Renal cortex interstitium (tissue), 11 donors: ENCODE measurements at regions not wholly inside any gene's neighbourhood (a gene's known extent, or its start where the extent isn't known, plus 50 kb on each side); places are given as distances from the start of the nearest gene placed in this dataset.

Source experiments
- DNase-seq, 11 donors: peaks; one replicate each; pipeline ENCODE4 v3.0.0-alpha.2; 2013; ENCODE audit warnings: low read depth in 9 of 11, low spot score in 4 of 11; ENCODE audit errors: extremely low read depth in 1 of 11

DNA sequence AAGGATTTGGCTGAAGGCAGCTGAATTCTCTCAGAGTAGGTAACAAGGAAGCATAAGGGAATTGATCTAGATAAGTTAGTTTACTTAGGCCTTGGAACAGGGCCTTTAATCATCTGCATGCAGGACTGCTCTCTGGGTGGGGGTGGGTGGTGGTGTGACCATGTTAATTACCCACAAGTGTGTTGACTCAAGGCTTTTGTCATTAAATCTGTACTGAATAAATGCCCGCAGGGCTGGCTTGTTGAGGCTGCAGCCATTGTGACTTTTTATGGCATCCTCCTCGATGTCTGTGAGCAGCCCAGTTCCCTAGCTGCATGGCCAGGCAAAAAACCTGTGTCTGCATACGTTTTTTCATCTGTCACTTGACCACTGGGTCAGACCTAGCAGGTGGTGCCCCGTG lies 63.5 kb upstream of the ASCC3 start:
- no peak for DNase-seq

DNA sequence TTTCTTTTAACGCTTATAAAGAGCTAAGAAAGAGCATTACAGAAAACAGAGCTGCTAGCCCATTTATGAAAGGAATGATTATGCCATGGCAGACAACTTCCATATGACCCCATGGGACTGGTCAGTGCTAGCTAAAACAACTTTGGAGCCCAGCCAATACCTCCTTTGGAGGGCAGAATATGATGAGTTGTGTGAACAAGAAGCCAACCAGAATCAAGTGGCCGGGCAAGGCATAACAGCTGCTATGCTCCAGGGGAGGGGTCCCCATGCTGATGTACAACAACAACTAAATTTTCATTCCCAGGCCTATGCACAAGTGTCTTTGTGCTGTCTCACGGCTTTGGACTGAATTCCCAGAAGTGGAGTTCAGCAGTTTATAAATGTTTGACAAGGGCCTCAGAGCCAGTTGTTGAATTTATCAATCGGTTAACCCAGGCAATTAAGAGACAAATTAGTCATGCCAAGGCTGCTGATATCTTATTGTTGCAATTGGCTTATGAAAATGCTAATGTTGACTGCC lies 65.0 kb upstream of the ASCC3 start:
- DNase-seq, result no peak

DNA sequence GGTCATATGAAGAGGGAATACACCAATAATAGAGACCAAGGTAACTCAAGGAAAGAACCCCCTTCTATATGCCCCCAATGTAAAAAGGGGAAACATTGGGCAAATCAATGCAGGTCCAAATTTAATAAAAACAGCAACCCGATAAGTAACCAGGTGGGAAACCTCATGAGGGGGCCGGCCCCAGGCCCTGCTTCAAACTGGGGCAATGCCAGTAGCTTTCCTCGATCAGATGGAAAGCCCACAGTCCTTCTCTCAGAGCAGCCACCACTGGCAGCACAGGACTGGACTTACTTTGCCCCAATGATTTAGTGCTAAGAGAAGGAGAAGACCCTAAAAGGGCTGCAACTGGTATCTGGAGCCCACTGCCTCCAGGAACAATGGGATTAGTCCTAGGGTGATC lies 65.6 kb upstream of the ASCC3 start:
- no peak for DNase-seq

DNA sequence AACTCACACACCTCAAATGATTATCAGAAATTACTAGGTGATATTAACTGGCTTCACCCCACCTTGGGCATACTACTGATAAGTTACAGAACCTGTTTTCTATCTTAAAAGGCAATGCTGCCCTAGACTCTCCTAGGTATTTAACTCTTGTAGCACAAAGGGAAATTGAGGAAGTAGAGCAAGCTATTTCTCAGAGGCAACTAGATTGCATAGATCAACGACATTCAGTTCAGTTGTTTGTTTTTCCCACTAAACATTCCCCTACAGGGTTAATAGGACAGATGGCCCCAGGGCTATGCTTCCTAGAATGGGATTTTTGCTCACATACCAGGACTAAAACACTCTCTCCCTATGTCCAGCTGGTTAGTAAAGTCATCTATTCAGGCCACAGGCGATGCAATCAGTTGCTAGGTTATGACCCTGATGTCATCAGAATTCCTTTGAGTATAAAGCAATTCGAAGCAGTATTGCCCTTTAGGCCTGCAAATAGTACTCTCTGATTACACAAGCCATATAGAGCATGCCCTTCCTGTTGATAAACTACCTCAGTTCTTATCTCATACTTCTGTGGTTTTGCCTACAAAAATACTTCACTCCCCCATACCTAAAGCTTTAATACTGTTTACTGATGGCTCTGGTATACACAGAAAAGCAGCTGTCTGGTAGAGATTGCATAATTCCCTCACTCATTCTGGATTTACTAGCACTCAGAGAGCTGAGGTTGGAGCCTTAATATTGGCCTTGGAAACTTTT lies 67.4 kb upstream of the ASCC3 start:
- DNase-seq, result no peak

DNA sequence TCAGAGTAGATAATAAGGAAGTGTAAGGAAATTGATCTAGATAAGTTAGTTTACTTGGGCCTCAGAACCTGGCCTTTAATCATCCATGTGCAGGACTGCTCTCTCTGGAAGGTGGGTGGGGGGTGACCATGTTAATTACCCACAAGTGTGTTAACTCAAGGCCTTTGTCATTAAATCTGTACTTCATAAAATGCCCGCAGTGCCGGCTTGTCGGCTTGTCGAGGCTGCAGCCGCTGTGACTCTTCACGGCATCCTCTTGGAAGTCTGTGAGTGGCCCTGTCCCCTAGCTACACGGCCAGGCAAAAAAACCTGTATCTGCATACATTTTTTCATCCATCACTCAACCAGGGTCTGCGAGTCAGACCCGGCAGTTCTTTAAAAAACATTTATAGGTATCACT lies 70.9 kb upstream of the ASCC3 start:
- no peak for DNase-seq

DNA sequence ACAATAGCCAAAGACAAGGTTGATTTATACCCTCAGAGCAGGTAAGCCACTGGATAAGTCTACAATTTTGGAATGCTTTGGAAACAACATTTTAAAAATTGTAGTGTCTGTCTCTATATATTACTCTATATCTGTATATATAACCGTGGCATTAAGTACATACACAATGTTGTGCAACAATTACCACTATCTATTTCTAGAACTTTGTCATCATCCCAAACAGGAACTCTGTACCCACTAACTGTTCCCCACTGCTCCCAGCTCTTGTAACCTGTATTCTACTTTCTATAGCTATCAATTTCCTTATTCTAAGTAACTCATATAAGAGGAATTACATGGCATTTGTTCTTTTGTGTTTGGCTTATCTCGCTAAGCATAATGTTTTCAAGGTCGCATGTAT lies 78.2 kb upstream of the ASCC3 start:
- no peak for DNase-seq

DNA sequence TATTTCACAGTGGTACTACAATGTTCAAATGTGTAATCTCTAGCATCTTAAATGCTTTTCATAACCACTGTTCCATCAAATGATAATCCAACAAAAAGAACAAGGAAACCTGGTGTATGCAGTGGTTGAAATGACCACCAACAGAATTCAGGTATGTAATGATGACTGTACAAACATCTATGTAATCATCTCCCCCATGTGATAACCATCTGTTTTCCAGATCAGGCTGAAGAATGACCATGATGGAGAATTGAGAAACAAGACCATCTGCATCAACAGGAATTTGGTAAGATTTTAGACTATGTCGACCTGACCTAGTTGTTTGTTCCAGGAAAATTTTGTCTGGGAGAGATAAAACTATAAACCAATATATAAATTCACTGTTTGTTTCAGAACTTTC lies 81.3 kb upstream of the ASCC3 start:
- no peak for DNase-seq

DNA sequence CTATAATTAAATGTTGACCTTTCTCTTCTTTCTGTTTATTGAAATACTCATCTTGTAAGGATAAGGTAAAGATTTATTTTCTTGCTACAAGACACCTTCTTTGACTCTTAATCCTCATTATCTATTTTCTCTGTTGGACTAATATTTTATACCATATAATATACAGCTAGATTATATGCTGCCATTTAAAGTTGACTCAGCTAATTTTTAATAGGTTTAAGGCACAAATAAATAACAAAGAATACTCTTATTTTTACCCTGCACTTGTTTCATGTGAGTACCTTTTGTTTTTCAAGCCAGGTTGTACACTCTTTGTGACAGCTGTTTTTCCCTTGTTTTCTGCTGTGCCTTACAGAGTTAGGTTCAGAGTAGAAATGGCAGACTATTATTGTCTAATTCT lies 83.9 kb upstream of the ASCC3 start:
- no peak for DNase-seq

DNA sequence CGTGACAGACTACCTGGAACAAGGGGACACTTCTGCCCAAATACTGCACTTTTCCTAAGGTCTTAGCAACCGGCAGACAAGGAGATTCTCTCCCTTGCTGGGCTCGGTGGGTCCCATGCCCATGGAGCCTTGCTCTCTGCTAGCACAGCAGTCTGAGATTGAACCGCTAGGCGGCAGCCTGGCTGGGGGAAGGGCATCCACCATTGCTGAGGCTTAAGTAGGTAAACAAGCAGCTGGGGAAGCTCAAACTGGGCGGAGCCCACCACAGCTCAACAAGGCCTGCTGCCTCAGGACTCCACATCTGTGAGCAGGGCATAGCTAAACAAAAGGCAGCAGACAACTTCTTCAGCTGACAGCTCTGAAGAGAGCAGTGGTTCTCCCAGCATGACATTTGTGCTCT lies 87.8 kb upstream of the ASCC3 start:
- DNase-seq, result no peak

DNA sequence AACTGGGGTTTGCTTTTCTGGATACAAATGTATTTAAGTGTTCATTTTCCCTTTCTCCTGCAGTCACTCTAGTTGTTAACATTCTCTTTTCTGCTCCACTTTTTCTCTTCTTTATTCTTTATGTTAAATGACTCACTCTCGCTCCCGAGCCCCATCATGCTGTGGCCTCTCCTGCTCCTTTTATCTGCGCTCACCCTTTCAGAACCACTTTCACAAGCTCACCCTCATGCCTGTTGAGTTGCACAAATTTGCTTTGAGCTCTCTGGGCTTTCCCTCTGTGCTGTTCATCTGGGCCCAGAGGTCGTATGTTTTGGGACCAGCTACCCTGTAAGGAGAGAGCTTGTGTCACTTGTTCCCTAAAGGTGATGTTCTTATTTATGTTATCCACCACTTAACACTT lies 98.1 kb upstream of the ASCC3 start:
- no peak for DNase-seq

DNA sequence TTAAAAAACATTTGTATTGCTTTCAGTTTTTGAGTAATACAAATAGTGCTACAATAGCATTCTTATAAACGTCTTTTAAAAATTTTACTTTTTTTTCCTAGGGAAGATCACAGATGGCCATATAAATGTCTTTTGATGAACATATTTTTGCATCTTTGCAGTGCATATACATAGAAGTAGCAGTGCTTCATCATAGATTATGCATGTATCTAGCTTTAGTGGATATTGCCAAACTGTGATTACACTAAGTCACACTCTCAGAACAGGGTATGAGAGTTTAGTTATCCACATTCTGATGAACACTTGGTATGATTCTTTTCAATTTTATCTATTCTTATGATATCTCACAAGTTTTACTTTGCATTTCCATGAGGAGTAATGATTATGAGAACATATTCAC lies 99.8 kb upstream of the ASCC3 start:
- no peak for DNase-seq

DNA sequence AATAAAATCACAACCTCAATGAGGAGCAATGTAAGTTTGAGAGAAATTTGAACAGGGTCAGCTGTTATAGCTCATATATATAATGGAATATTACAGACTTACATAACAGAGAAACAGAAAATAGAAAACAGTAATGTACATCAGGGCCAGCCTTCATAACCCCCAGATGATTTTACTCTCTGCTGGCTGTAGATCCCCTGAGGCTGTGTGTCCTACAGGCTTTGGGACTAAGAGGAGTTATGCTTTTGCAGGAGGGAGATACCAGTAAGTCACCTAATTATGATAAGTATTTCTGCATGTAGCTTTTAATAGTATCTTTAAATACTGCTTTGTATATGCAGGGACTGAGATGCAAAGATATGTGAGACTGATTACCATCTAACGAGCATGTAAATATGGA lies 105.8 kb upstream of the ASCC3 start:
- DNase-seq, result no peak

DNA sequence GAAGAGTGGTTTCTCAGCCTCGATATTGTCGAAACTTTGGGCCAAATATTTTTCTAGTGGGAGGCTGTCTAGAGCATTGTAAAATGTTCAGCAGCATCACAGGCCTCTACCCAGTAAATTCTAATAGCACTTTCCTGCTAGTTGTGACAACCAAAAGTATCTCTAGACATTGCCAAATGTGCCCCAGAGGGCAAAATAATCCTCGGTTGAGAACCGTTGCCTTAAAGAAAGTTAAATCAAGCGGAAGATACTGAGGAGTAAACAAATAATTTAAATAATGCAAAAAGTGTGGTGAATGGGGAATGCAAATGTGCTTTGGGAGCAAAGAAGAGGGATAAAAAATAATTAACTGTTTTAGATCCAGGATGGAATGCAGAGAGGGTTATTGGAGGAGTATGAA lies 106.4 kb upstream of the ASCC3 start:
- no peak for DNase-seq

DNA sequence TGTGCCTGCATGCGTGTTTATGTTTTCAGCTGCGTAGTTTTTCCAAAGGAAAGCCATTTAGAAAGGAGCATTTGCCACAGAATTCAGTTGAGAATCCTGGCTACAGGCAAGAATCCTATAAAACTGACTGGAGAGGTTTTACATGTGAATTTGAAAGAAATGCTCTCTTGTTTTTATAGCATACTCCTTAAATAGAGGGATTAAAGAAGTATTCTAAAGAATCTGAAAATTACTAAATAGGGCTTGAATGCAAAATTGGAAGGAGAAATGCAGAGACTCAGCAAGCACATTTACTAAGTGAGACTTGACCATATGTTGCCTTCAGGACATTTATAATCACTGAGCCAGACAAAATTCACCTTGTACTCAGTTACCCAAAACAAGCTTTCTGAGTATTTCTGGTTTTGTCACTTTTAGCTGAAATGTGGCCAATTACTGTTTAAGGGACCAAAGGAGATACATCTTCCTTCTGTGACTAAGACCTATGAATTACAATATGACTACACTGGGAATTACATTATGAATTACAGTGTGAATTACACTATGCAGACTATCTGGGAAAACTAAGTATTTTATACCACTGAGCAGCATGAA lies 107.4 kb upstream of the ASCC3 start:
- DNase-seq, result no peak

DNA sequence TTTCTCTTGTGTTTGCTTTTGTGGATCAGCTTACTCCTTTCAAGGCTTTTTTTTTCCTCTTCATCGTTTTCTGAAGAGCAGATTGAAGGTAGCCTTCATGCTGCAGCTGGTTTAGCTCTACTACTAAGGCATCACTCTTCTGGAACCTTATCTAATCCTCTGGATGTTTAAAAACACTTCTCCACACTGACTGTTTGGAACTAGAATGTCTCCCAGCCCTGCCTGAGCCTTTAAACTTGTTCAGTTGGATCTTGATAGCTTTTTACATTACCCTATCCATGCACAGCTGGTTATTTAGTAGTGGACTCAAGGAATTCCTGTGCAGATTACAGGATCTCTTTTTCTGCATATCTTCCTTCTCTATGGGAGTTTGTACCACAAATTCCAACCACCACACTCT lies 108.9 kb upstream of the ASCC3 start:
- no peak for DNase-seq

DNA sequence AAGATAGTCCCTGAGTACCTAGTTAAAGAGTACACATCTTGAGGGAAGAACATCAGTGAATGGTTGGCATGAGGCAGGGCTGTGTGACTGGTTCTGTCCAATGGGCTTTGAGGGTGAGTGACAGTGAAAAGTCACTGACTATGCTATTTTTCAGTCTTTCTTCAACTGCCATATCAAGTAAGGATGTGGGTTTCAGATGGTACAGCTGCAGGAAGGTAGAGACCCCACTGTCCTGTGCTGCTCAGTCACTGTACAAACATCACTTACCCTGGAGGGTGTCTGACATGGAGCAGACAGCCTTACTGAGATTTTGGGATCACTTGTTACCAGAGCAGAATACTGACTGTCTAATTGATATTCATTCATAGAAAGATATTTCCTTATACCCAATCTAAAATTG lies 115.3 kb upstream of the ASCC3 start:
- DNase-seq, result no peak

DNA sequence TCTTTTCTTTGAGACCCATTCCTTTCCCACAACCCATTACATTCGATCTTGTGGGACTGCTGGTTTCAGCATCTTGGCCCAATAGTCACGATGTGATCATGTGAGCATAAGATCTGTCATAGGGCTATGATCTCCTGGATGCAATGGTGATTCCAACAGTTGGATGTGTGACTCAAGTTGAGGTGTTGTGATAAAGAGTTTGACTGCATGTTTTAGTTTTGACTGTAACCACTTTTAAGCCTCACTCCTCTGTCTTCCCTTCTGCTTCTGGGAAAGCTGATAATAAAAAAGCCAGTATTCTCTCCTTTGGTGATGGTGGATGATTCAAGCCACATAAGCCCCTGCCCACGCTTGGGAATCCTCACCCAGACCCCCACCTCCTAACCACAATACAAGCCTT lies 117.0 kb upstream of the ASCC3 start:
- DNase-seq, result no peak

DNA sequence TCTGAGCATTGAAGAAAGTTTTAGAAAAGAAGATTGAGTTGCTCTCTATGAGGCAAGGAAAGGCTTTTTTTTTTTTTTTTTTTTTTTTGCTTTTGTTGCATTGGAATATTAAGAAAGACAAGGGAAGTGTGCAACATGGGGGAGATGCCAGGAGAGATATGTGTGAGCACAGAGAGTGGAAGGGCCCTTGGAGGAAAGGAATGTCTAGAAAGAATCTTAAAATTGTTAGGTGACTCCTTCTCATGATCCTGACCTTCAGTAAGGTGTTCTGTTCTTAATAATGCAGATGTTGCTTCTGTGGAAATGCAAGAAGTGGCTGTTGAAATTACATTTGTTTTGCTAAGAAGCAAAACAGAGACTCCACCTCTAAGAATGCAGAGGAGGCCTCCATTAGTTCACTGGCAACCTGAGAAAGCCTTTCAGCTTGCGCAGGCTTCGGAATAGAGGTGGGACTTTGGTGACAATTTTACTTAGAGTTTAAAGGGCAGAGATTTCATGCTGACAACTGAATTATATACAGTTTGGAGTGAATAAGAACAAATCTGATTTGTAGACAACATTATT lies 118.0 kb upstream of the ASCC3 start:
- DNase-seq, result no peak

DNA sequence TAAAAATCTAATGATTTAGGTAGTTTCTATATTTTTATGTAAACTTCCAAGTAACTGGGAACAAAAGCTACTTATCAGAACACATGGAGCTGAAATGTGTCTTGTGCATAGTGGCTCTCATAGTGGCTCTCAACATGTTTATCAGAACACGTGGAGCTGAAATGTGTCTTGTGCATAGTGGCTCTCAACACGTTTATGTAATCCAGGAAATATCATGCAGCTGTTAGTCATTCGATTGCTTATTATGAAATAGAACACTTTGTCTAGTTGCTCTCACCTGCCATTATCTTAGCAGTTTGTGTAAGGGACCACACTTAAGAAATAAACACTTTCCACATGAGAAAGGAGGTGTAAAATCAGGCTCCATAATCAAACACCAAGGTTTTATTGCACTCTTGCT lies 119.2 kb upstream of the ASCC3 start:
- no peak for DNase-seq

DNA sequence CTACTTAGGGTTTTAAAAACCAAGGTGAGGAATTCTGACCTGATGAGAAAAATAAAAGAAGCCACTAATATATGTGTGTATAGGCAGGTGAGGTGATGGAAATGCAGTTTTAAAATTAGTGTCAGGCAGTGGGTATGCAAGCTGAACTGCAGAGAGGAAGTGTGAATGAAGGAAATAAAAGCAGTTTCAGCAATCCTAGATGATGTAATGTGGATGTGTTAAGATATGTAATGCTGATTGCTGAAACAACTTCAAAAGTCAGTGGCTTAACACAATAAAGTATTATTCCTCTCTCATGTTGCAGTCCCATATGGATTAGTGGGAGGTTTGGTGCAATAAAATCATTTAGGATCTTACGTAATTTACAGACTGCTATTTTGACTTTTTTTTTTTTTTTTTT lies 119.9 kb upstream of the ASCC3 start:
- DNase-seq, result no peak

DNA sequence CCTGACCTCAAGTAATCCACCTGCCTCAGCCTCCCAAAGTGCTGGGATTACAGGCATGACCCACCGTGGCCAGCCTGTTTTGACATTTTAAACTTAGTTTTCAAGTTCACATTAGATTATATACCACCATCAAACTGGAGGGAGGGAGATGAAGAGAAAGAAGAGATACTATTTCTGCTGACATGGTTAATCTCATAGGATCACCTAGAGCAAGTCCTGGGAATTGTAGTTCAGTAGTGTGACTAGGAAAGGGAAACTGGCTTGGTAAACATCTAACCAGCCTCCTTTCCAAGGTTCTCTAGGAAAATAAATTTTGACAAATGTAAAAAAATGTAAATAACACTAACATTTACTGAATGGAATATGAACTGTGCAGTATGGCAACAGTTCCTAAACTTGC lies 120.5 kb upstream of the ASCC3 start:
- no peak for DNase-seq
